Activated CD8-positive, alpha-beta memory T cell treated with anti-CD3 and anti-CD28 coated beads for 24 hours (primary cell): ENCODE measurements at regions not wholly inside any gene's neighbourhood (a gene's known extent, or its start where the extent isn't known, plus 50 kb on each side); places are given as distances from the start of the nearest gene placed in this dataset.

Experiments used
- DNase-seq: peaks from one replicate; pipeline ENCODE4 v3.0.0-alpha.2; 2020

- no peak for DNase-seq
Observed at GRCh38 chr2:14126846-14127245, 505.7 kb upstream of the LRATD1 start.

DNA sequence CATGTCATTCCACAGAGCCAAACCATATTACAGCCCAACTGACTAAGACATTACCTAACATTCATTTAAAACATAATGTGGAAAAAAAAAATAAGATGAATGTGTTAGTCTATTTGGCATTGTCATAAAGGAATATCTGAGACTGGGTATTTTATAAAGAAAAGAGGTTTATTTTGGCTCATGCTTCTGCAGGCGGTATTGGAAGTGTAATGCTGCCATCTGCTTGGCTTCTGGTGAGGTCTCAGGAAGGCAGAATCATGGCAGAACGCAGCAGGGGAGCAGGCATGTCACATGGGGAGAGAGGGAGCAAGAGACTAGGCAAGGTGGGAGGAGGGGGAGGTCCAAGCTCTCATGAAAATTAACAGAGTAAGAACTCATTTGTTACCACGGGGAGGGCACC is 504.8 kb upstream of the LRATD1 start:
- DNase-seq: no peak

DNA sequence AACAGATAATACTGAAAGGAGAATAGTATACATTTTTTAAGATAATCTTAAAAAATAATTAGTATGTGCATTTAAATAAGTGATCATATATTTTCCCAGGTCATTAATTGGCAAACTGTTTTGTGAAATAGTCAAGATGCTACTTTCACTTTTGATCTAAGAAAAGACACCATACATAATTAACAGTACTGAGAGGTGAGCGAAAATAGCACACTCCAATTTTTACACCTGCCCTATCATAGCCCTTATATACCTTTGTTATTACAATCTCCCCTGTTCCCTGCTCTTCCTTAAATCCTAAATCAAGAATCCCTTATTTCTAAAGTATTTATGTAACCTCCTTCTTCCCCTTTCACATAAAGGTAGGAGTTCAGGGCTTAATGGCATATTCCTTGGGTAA is 500.1 kb upstream of the LRATD1 start:
- DNase-seq: no peak

GRCh38 chr2:14134771-14135170 is 497.7 kb upstream of the LRATD1 start:
- no peak for DNase-seq

DNA sequence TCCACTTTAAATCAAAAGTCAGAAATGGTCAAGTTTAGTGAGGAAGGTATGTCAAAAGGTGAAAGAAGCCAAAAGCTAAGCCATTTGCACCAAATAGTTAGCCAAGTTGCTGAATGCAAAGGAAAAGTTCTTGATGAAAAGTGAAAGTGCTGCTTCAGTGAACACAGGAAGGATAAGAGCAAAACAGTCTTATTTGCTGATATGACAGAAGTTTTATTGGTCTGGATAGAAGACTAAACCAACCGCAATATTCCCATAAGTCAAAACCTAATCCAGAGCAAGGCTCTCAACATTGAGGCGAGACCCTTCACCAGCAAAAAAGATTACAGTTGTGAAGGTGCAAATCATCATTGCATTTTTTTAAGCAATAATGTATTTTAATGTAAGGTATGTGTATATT is 496.5 kb upstream of the LRATD1 start:
- no peak for DNase-seq

GRCh38 chr2:14137643-14138042 is 494.9 kb upstream of the LRATD1 start:
- no peak for DNase-seq

GRCh38 chr2:14140009-14140550 is 492.4 kb upstream of the LRATD1 start:
- no peak for DNase-seq

DNA sequence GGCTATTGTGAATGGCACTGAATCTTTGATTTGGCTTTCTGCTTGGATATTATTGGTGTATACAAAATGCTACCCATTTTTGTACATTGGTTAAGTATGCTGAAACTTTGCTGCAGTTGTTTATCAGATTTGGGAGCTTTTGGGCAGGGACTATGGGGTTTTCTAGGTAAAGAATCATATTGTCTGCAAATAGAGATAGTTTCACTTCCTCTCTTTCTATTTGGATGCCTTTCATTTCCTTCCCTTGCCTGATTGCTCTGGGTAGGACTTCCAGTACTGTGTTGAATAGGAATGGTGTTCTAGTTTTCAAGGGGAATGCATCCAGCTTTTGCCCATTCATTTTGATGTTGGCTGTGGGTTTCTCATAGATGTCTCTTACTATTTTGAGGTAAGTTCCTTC is 489.1 kb upstream of the LRATD1 start:
- no peak for DNase-seq

DNA sequence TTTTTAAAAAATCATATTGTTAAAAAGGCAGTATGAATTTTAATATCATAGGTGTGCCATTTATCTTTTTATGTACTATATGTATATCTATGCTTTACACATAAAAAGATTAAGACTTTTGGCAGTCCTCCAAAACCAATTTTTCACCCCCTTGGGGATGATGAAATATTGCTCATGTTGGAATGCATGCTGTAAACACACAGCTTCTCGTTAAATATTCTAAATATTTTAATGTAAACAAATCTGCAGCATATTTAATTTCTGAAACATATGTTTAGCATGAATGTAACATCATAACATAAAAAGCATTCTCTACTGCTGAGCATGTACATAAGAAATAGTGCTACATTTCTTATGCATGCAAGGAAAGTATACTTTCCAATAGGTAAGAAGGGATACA is 484.3 kb upstream of the LRATD1 start:
- no peak for DNase-seq

DNA sequence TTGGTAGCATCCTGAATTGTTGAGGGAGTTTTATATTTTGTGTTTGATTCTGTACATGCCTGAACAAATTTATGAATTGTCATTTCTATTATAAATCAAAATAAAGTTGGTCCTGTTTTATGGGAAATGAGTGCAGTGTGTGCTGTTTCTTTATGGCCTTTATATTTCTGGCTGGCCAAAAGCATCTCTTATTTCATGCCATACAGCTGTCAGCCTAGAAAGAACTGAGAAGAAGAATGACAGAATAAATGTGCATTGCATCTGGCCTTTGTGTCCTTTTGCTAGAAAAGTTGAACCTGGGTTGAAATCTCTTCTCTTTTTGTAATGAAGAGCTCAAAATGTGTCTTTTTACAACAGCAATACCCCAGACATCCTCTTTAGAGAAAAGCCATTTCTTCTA is 474.7 kb upstream of the LRATD1 start:
- no peak for DNase-seq

DNA sequence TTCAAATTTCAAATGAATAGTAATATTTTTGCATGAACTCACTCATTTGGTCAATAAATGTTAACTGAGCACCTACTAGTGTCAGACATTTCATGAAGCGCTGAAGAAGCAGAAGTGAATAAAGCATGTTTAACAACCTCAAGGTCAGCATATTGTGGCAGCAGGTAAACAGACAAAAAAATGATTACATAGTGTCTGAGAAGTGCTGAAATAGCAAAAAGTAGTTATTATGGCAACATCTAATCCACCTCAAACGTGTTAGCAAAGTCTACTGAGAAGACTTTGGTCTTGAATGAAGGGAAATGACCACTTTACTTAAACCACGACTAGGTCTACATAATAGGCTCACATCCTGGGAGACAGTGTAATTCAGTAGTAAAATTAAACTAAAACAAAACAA is 452.2 kb upstream of the LRATD1 start:
- DNase-seq: no peak

GRCh38 chr2:14182227-14182946 is 450.1 kb upstream of the LRATD1 start:
- DNase-seq: no peak

DNA sequence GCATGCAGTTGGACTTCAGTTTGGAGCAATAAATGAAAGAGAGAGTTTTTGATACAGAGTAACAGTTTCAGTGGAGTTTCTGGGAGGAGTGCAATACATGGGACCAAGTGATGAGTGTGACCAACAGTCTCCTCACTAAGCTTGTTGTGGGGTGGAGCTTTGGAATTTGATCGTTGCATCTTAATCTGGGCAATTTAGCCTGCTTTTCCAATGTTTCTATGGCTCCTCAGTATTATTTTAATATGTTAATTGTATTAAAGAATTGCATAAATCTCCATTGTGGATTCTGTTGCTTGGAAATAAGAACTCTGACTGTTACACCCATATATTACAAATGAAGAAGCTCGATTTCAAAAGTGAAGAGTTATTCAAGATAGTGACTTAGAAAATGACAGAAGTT is 446.6 kb upstream of the LRATD1 start:
- no peak for DNase-seq

GRCh38 chr2:14188446-14188845 is 444.1 kb upstream of the LRATD1 start:
- no peak for DNase-seq

DNA sequence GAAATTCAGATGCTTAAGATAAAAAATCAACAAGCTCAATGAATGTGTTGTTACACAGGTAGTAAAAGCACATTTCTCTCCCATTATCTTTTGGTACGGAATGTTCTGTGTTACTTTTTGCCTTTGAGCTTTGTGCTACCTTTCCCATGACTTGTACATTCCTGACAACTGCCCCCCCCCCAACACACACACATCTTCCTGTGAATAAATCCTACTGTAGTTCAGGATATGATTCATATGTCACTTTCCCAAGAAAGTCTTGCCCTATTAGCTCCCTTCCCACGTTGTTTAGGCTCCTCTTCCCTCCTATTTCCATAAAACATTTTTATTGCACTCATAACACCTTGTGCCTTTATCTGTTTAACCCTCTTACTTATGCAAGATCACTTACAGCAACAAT is 442.6 kb upstream of the LRATD1 start:
- DNase-seq: no peak

DNA sequence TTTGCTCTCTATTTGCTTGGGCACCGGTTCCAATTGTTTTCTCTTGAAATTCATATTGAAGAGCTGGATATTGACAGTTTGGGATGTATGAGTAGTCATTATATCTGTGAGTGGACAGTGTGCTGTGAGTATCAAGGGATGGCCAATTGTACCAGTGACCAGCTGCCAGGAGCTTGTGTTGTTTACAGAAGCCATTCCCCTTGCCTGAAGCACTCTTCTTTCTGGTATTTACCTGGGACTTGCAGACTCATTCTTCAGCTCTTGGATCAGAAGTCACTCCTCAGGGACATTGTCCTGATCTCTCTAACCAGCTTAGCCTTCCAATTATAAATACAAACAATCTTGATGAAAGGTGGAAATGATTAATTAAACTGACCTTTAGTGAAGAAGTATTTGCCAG is 438.3 kb upstream of the LRATD1 start:
- DNase-seq: no peak

DNA sequence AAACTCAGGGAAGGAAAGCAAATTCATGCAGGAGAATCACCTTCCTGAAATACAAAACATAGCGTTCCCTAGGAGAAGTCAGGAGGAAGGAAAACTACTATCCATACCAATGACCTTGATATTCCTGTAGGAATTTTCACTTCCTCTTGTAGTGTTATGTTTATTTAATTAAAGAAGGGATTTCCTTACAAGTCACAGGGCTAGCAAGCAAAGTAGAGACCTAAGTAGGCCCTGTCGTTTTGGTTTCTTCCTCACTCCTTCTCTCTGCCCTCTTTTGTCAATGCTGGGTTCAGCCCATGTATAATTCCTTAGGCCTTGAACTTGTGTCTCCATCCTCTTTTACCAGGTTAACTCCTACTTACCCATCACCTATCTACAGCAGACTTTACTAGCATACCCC is 435.2 kb upstream of the LRATD1 start:
- DNase-seq: no peak

DNA sequence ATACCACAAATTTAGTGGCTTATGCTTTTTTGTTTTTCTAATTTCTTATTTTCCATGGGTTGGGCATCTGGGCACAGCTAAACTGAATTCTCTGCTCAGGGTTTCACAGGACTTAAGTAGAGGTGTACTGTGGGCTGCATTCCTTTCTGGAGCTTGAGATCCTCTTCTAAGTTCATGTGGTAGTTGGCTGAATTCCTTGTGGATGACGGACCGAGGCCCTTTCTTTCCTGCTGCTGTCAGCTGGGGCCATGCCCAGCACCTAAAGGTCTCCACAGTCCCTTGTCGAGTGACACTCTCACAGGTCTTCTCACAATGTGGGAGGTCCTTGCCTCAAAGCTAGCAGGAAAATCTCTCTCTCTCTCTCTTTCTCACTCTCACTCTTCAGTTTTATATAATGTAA is 433.5 kb upstream of the LRATD1 start:
- no peak for DNase-seq

DNA sequence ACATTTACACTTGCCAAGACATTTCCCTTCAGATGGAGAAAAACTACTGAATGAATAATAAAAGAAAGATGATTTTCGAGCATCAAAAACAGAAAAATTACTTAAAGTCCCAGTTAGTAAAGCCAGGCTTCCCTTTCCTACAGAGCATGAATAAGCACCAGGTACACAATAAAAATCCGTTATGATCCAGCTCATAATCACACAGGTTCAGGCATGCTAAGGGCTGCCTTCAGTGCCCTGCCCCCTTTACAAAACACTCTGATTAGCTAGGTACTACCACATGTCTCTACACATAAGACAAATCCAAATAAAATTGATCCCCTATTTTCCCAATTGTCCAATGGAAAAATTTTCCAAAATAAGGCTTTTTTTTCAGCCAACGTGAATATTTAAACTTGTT is 413.2 kb upstream of the LRATD1 start:
- no peak for DNase-seq

DNA sequence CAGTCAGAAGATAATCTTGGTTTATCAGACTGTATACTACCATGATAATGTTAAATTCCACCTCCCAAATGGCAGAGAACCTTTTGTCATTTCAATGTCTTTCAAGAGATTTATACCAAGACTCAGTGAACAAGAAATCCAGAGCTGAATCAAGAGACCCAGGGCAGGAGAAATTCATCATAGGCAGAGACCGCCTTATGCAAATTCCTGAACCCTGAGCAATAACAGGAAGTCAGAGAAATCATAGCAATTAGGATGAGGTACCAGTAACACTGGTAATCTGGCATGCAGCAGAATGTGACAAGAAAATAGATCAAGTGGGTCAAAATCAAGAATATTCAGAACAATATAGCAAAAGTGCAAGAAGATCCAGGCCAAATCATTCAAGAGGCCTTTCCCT is 412.4 kb upstream of the LRATD1 start:
- DNase-seq: no peak

- no peak for DNase-seq
Observed at GRCh38 chr2:14221466-14221865, 411.1 kb upstream of the LRATD1 start.

GRCh38 chr2:14223576-14223975 is 408.9 kb upstream of the LRATD1 start:
- no peak for DNase-seq

DNA sequence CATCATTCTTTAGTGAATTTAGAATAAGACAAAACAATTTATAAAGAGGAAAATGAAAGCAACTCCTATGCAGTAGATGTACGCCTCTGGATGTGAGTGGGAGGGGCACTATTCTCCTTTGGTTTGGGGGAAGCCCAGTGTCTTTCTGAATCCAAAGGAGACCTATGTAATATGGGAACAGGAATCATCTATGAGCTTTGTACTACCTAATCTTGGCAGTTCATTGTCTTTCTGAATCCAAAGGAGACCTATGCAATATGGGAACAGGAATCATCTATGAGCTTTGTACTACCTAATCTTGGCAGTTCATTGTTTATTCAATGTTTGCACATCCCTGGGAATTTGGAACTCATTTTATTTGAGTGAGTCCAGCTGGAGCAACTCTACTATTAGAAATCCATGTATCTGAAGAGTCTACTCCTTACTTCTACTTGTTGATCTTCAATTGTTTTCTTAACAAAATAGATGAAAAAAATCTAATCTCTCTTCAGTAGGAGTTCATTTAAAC is 401.1 kb upstream of the LRATD1 start:
- no peak for DNase-seq

- no peak for DNase-seq
Observed at GRCh38 chr2:14232217-14232616, 400.3 kb upstream of the LRATD1 start.

- no peak for DNase-seq
Observed at GRCh38 chr2:14234911-14235310, 397.6 kb upstream of the LRATD1 start.
